ENCODE measurements at regions not wholly inside any gene's neighbourhood (a gene's known extent, or its start where the extent isn't known, plus 50 kb on each side); places are given as distances from the start of the nearest gene placed in this dataset.

DNA sequence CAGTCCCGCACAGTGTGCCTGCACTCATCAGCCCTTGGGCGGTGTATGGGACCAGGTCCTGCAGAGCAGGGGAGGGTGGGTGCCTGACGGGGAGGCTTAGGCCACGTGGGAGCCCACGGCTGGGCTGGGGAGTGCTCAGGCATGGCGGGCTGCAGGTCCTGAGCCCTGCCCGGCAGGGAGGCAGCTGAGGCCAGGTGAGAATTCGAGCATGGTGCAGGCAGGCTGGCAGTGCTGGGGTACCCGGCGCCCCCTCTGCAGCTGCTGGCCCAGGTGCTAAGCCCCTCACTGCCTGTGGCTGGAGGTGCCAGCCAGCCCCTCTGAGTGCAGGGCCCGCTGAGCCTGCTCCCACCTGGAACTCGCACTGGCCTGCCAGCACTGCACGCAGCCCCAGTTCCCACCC, 630.9 kb upstream of the PCDH20 start:
- H4K8ac ChIP-seq (replicated peaks; ENCODE audit: insufficient read length, low read depth, low read length) = no peak overlapping the region
- no peak overlapping the region for H3K9ac ChIP-seq (ENCODE audit: extremely low read depth, insufficient read length, low read length)
- Mint-ChIP-seq H3K4me1 (no peaks in the 10 kb centered on the region), H3K4me3 (no peak overlapping the region), H3K36me3 (ENCODE audit: insufficient read depth in 1 of 3, low read depth in 3 of 3) (peaks cover 0 to 5% (median 2%) of the 10 kb centered on the region in 3 experiments; a peak in 3 of 7 replicates), H3K27me3 (ENCODE audit: low read depth) (no peaks in the 10 kb centered on the region), H3K9me3 (peaks cover 3 to 11% of the 10 kb centered on the region in 2 experiments; a peak in 4 of 5 replicates), H3K27ac (no peak overlapping the region)
- no peak overlapping the region for H3T11ph ChIP-seq (ENCODE audit: low read length)
- no peak overlapping the region for H3K4ac ChIP-seq (ENCODE audit: low read depth, low read length)
- no peak overlapping the region for H3K27ac ChIP-seq (ENCODE audit: insufficient read length, low read depth, low read length)
- TF ChIP-seq, protein P1, sequence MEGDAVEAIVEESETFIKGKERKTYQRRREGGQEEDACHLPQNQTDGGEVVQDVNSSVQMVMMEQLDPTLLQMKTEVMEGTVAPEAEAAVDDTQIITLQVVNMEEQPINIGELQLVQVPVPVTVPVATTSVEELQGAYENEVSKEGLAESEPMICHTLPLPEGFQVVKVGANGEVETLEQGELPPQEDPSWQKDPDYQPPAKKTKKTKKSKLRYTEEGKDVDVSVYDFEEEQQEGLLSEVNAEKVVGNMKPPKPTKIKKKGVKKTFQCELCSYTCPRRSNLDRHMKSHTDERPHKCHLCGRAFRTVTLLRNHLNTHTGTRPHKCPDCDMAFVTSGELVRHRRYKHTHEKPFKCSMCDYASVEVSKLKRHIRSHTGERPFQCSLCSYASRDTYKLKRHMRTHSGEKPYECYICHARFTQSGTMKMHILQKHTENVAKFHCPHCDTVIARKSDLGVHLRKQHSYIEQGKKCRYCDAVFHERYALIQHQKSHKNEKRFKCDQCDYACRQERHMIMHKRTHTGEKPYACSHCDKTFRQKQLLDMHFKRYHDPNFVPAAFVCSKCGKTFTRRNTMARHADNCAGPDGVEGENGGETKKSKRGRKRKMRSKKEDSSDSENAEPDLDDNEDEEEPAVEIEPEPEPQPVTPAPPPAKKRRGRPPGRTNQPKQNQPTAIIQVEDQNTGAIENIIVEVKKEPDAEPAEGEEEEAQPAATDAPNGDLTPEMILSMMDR (conservative IDR thresholded peaks at IDR 0.05) = no peak
- no peaks in the 10 kb centered on the region for H3K23me2 ChIP-seq (ENCODE audit: insufficient read length, low read depth, low read length, poor library complexity, severe bottlenecking)
- H3K4me1 ChIP-seq (ENCODE audit: insufficient read depth, low read length) = no peaks in the 10 kb centered on the region
- H3K9me3 ChIP-seq (ENCODE audit: control insufficient read depth, low read depth, low read length) = no peaks in the 10 kb centered on the region
- no peak overlapping the region for H3K4me2 ChIP-seq (ENCODE audit: insufficient read depth, insufficient read length, low read length)
- no peak overlapping the region for H2BK12ac ChIP-seq (ENCODE audit: insufficient read length, low read depth, low read length)
- no peak overlapping the region for H3K56ac ChIP-seq (ENCODE audit: insufficient read length, low read depth, low read length)
- DNase-seq = no peak
- WGBS (ENCODE audit: extremely low coverage, insufficient read length, low lambda C conversion rate) = no CpG with 5 or more reads among the region's 13 CpGs
- H3K27me3 ChIP-seq (ENCODE audit: insufficient read depth, low read length) = no peaks in the 10 kb centered on the region
- H2BK5ac ChIP-seq (ENCODE audit: insufficient read length, low read length) = no peak overlapping the region
- no peak overlapping the region for H3K14ac ChIP-seq (ENCODE audit: insufficient read depth, low read length)
- no peak overlapping the region for H3K23ac ChIP-seq (ENCODE audit: insufficient read length, low read depth, low read length)
- no peak overlapping the region for H2BK120ac ChIP-seq (ENCODE audit: low read depth, low read length, poor library complexity, severe bottlenecking)
- no peak overlapping the region for H2AK5ac ChIP-seq (ENCODE audit: insufficient read length, low read length)
- H3K79me2 ChIP-seq (ENCODE audit: insufficient read depth, low read length) = no peaks in the 10 kb centered on the region
- H2BK15ac ChIP-seq (ENCODE audit: low read depth, low read length) = no peak overlapping the region
- H3K79me1 ChIP-seq (ENCODE audit: insufficient read depth, low read depth, low read length, poor library complexity, severe bottlenecking) = no peaks in the 10 kb centered on the region
- no peak overlapping the region for H2BK20ac ChIP-seq (ENCODE audit: low read depth, low read length, poor library complexity, severe bottlenecking)
- H4K91ac ChIP-seq (ENCODE audit: insufficient read length, low read depth, low read length) = no peak overlapping the region
- no peak overlapping the region for H2AFZ ChIP-seq (ENCODE audit: low read length)
- no peak overlapping the region for H3K18ac ChIP-seq (ENCODE audit: insufficient read length, low read depth, low read length)
- no peaks in the 10 kb centered on the region for H4K20me1 ChIP-seq (ENCODE audit: control insufficient read depth, insufficient read depth, insufficient read length)
- H4K5ac ChIP-seq (ENCODE audit: insufficient read length, low read depth, low read length) = no peak overlapping the region
